GM12878 (cell line): ENCODE measurements at regions not wholly inside any gene's neighbourhood (a gene's known extent, or its start where the extent isn't known, plus 50 kb on each side); places are given as distances from the start of the nearest gene placed in this dataset.

ENCODE experiments used
- ATAC-seq: fragments of 200-7000 bp; cut with Tn5 transposase; 3 replicates; pipeline ENCODE4 v1.9.1; 2020; ENCODE audit warnings: mild to moderate bottlenecking, moderate library complexity
- BruUV-seq: library from RNA; stranded (reverse); fragments of 400-500 nt; replicated peaks from 2 replicates; lab custom pipeline; 2021; lab: Mats Ljungman, UMichigan
- CTCF ChIA-PET: fragments of 300-600 bp; sonication (Branson Sonifier 250); formaldehyde crosslinking; extraction: SDS; loops from one replicate; lab custom pipeline; 2021; ENCODE audit warnings: inconsistent platforms; lab: Yijun Ruan, JAX
- POLR2A ChIA-PET: fragments of 350-600 bp; formaldehyde crosslinking; extraction: SDS; loops from one replicate; lab custom pipeline; 2021; ENCODE audit warnings: inconsistent platforms; lab: Charles Lee
- RAD21 ChIA-PET: fragments of 300-600 bp; sonication (Branson Sonifier 250); formaldehyde crosslinking; loops from one replicate; lab custom pipeline; 2023; ENCODE audit warnings: antibody characterized with exemption; ENCODE audit not compliant: unreplicated experiment; lab: Charles Lee
- SMC1A ChIA-PET: fragments of 300-600 bp; sonication (Branson Sonifier 250); formaldehyde crosslinking; loops from one replicate; lab custom pipeline; 2023; ENCODE audit not compliant: unreplicated experiment, uncharacterized antibody; lab: Charles Lee
- DNase-seq: peaks from one replicate; pipeline ENCODE4 v3.0.0-alpha.2; 2011; ENCODE audit warnings: low read depth, low spot score
- FAIRE-seq: peaks from 3 replicates; lab custom pipeline; 2011; peaks lifted over from hg19 to GRCh38; lab: Jason Lieb, UNC
- H2AFZ ChIP-seq: 2 replicates; pipeline ENCODE4 v1.6.0; 2011; ENCODE audit warnings: low read depth, low read length, control low read depth; ENCODE audit not compliant: control insufficient read depth
- H3K27ac ChIP-seq: 2 replicates; pipeline ENCODE4 v1.5.1; 2011; ENCODE audit warnings: control low read depth; ENCODE audit not compliant: control insufficient read depth, insufficient read depth
- H3K27me3 ChIP-seq, 2 experiments: replicated peaks in 1 of 2; 2 replicates each; pipeline versions ENCODE4 v1.6.0 to v1.6.1; 2011; ENCODE audit warnings: low read length in 1 of 2; ENCODE audit not compliant: control insufficient read depth in 2 of 2, insufficient read depth in 2 of 2
- H3K36me3 ChIP-seq, 2 experiments: 2 replicates each; pipeline ENCODE4 v1.5.1; 2011; ENCODE audit warnings: low read length in 1 of 2; ENCODE audit not compliant: control insufficient read depth in 2 of 2, insufficient read depth in 2 of 2
- H3K4me1 ChIP-seq: 2 replicates; pipeline ENCODE4 v1.6.1; 2011; ENCODE audit warnings: mild to moderate bottlenecking, low read length, moderate library complexity, mixed read lengths; ENCODE audit not compliant: control insufficient read depth, insufficient read depth
- H3K4me2 ChIP-seq: 2 replicates; pipeline ENCODE4 v1.6.0; 2011; ENCODE audit warnings: control low read depth; ENCODE audit not compliant: control insufficient read depth, insufficient read depth
- H3K4me3 ChIP-seq: fragments of 200-600 bp; sonication (generic); 2 replicates; pipeline ENCODE4 v1.5.1; 2016
- H3K79me2 ChIP-seq: 2 replicates; pipeline ENCODE4 v1.6.0; 2011; ENCODE audit warnings: low read length; ENCODE audit not compliant: control insufficient read depth, insufficient read depth
- H3K9ac ChIP-seq: 2 replicates; pipeline ENCODE4 v1.8.0; 2011; ENCODE audit warnings: low read length, control low read depth, mixed read lengths; ENCODE audit not compliant: control insufficient read depth, insufficient read depth
- H3K9me3 ChIP-seq: replicated peaks from 3 replicates; pipeline ENCODE4 v1.5.1; 2011; ENCODE audit warnings: mild to moderate bottlenecking, low read length; ENCODE audit not compliant: control insufficient read depth, insufficient read depth
- H4K20me1 ChIP-seq: 2 replicates; pipeline ENCODE4 v1.6.0; 2011; ENCODE audit not compliant: control insufficient read depth, insufficient read depth
- BRCA1 ChIP-seq: IDR thresholded peaks from 2 replicates; pipeline ENCODE4 v1.6.1; 2011; ENCODE audit warnings: low read depth, low read length, improper control_type of control experiment
- CHD2 ChIP-seq: IDR thresholded peaks from 2 replicates; pipeline ENCODE4 v1.6.1; 2011; ENCODE audit warnings: low read depth, low read length, improper control_type of control experiment, borderline replicate concordance
- CHD4 ChIP-seq: fragments of 200-600 bp; sonication (generic); IDR thresholded peaks from 2 replicates; pipeline ENCODE4 v1.6.1; 2016; ENCODE audit warnings: mild to moderate bottlenecking
- E2F4 ChIP-seq: IDR thresholded peaks from 2 replicates; pipeline ENCODE4 v1.6.1; 2012; ENCODE audit warnings: low read depth, low read length, improper control_type of control experiment
- FOXM1 ChIP-seq: IDR thresholded peaks from 2 replicates; pipeline ENCODE4 v1.6.1; 2012; ENCODE audit warnings: low read depth, mild to moderate bottlenecking, inconsistent platforms, low read length, moderate library complexity
- MEF2A ChIP-seq: IDR thresholded peaks from 2 replicates; pipeline ENCODE4 v1.6.1; 2011; ENCODE audit warnings: low read depth, mild to moderate bottlenecking, low read length, moderate library complexity; ENCODE audit not compliant: insufficient read depth
- MEF2B ChIP-seq: fragments of 450-650 bp; IDR thresholded peaks from 2 replicates; pipeline ENCODE4 v1.6.1; 2018; ENCODE audit warnings: mild to moderate bottlenecking, moderate library complexity; ENCODE audit not compliant: partially characterized antibody, poor library complexity, severe bottlenecking
- MTA2 ChIP-seq: fragments of 450-650 bp; IDR thresholded peaks from 2 replicates; pipeline ENCODE4 v1.6.1; 2016; ENCODE audit warnings: low read depth, mild to moderate bottlenecking, moderate library complexity
- NFIC ChIP-seq: IDR thresholded peaks from 2 replicates; pipeline ENCODE4 v1.6.1; 2012; ENCODE audit warnings: low read depth, mild to moderate bottlenecking, inconsistent platforms, low read length, moderate library complexity
- SIN3A ChIP-seq: IDR thresholded peaks from 2 replicates; pipeline ENCODE4 v1.6.1; 2012; ENCODE audit warnings: low read depth, low read length, improper control_type of control experiment
- TCF12 ChIP-seq: IDR thresholded peaks from 2 replicates; pipeline ENCODE4 v1.6.1; 2011; ENCODE audit warnings: low read depth, mild to moderate bottlenecking, low read length
- USF1 ChIP-seq: IDR thresholded peaks from 2 replicates; pipeline ENCODE4 v1.6.1; 2011; ENCODE audit warnings: borderline replicate concordance, low read depth, mild to moderate bottlenecking, moderate library complexity, mixed read lengths, low read length; ENCODE audit not compliant: insufficient read depth; ENCODE audit errors: extremely low read length
- WRNIP1 ChIP-seq: IDR thresholded peaks from 2 replicates; pipeline ENCODE4 v1.6.1; 2011; ENCODE audit warnings: low read depth, low read length, improper control_type of control experiment, borderline replicate concordance
- YY1 ChIP-seq: IDR thresholded peaks from 2 replicates; pipeline ENCODE4 v1.6.1; 2011; ENCODE audit warnings: low read depth, mild to moderate bottlenecking, low read length
- ZNF24 ChIP-seq: fragments of 450-650 bp; IDR thresholded peaks from 2 replicates; pipeline ENCODE4 v1.6.1; 2017; ENCODE audit warnings: antibody characterized with exemption, mild to moderate bottlenecking
- WGBS: methylation state at CpG from one replicate; pipeline ENCODE4 v1.1.6; 2016; ENCODE audit warnings: low lambda C conversion rate; ENCODE audit not compliant: insufficient replicate concordance, insufficient coverage; ENCODE audit errors: missing lambda C conversion rate; 5-methylcytosine and 5-hydroxymethylcytosine counted together
- in situ Hi-C: fragments of 300-500 bp; cut with MboI; formaldehyde crosslinking; loops from 9 replicates; pipeline ENCODE4 v1.14.3; 2018; ENCODE audit warnings: mixed read lengths
- intact Hi-C: fragments of 100-400 bp; cut with micrococcal nuclease; formaldehyde crosslinking; loops from one replicate; pipeline ENCODE4 v1.14.2; 2022; ENCODE audit not compliant: unreplicated experiment
- TF ChIP-seq, protein P1 (sequence below): IDR thresholded peaks from 2 replicates; pipeline ENCODE4 v1.6.1; 2011; ENCODE audit warnings: low read depth, mild to moderate bottlenecking, low read length, moderate library complexity, borderline replicate concordance; ENCODE audit errors: extremely low read depth

DNA sequence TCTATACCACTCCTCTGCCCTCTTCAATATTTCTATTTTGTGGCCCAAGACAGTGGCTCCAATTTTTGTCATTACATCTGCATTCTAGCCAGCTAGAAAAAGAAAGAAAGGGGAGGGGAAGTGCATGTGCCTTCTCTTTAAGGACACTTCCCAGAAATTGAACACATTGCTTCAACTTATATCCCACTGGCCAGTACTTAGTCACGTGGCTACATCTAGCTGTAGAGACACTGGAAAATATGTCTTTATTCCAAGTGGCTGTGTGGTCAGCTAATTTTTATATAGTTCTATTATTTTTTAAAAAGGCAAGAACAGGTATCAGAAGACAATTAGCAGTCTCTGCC lies 200.4 kb downstream of the SNX19 start:
- no peaks in the 10 kb centered on the region for H3K36me3 ChIP-seq
- intact Hi-C loops (no loop called here), in situ Hi-C loops (no loop called here)
- no peaks in the 10 kb centered on the region for H3K4me1 ChIP-seq
- H3K9me3 ChIP-seq: no peaks in the 10 kb centered on the region
- no peaks in the 10 kb centered on the region for H4K20me1 ChIP-seq
- TF ChIP-seq USF1: no peak
- TF ChIP-seq TCF12: no peak
- TF ChIP-seq YY1: no peak
- no peak for TF ChIP-seq FOXM1
- TF ChIP-seq E2F4: no peak
- no peak for TF ChIP-seq SIN3A
- TF ChIP-seq, protein P1, sequence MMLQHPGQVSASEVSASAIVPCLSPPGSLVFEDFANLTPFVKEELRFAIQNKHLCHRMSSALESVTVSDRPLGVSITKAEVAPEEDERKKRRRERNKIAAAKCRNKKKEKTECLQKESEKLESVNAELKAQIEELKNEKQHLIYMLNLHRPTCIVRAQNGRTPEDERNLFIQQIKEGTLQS: no peak
- TF ChIP-seq BRCA1: no peak
- TF ChIP-seq CHD4: no peak
- TF ChIP-seq WRNIP1: no peak
- no peak for TF ChIP-seq NFIC
- TF ChIP-seq ZNF24: no peak
- no peak for TF ChIP-seq MEF2A
- no peak for TF ChIP-seq CHD2
- no peak for TF ChIP-seq MTA2
- TF ChIP-seq MEF2B: no peak
- ATAC-seq: no peak
- no peak for FAIRE-seq
- H3K4me3 ChIP-seq: no peak overlapping the region
- H3K4me2 ChIP-seq: no peak overlapping the region
- RAD21 ChIA-PET: no interaction called here
- 0% methylated on average over 1 of the region's 1 CpG for WGBS
- H3K79me2 ChIP-seq: no peaks in the 10 kb centered on the region
- H3K9ac ChIP-seq: no peak overlapping the region
- CTCF ChIA-PET: no interaction called here
- no TSS peak for BruUV-seq
- POLR2A ChIA-PET: no interaction called here
- no peak overlapping the region for H3K27ac ChIP-seq
- SMC1A ChIA-PET: interaction anchor here (1.3 kb wide), 1 partner anchor 11 kb away, joined by 5 read pairs; no protein-coding TSS in a partner anchor
- peaks cover 0 to 1% of the 10 kb centered on the region in 2 experiments; a peak in 1 of 4 replicates for H3K27me3 ChIP-seq
- no peak overlapping the region for H2AFZ ChIP-seq
- no peak for DNase-seq
